Stomach (tissue), 4 donors: ENCODE measurements at regions not wholly inside any gene's neighbourhood (a gene's known extent, or its start where the extent isn't known, plus 50 kb on each side); places are given as distances from the start of the nearest gene placed in this dataset.

Experiments
- CTCF ChIP-seq, 7 experiments: fragments of 450-650 bp in 4 of 7; fragments of 200-600 bp in 3 of 7; sonication (generic) in 3 of 7; IDR thresholded peaks; one replicate each; pipeline ENCODE4 v1.5.1; 2016 to 2019; ENCODE audit warnings: antibody characterized with exemption in 7 of 7, control low read depth in 2 of 7, mild to moderate bottlenecking in 1 of 7
- EP300 ChIP-seq: sonication (generic); formaldehyde crosslinking; IDR thresholded peaks from one replicate; pipeline ENCODE4 v1.6.1; 2017; ENCODE audit warnings: antibody characterized with exemption
- POLR2AphosphoS5 ChIP-seq, 3 donors: sonication (generic); formaldehyde crosslinking; IDR thresholded peaks; one replicate each; pipeline ENCODE4 v1.6.1; 2016; ENCODE audit warnings: antibody characterized with exemption in 3 of 3

GRCh38 chr4:138487670-138488069, 245.5 kb upstream of the SLC7A11 start:
- TF ChIP-seq POLR2AphosphoS5 (IDR thresholded peaks at IDR 0.05) (no peak), CTCF (IDR thresholded peaks at IDR 0.05) (no peak), EP300 (no peak)
